HepG2 (cell line): ENCODE measurements at regions not wholly inside any gene's neighbourhood (a gene's known extent, or its start where the extent isn't known, plus 50 kb on each side); places are given as distances from the start of the nearest gene placed in this dataset.

Experiments used
- ATAC-seq: fragments of 200-7000 bp; cut with Tn5 transposase; 3 replicates; pipeline ENCODE4 v1.9.1; 2020; ENCODE audit warnings: mild to moderate bottlenecking, moderate library complexity
- BruUV-seq: library from RNA; stranded (reverse); fragments of 400-500 nt; replicated peaks from 2 replicates; lab custom pipeline; 2021; lab: Mats Ljungman, UMichigan
- CTCF ChIA-PET: fragments of 300-600 bp; formaldehyde crosslinking; extraction: SDS; loops from one replicate; lab custom pipeline; 2021; ENCODE audit warnings: low total read pairs, inconsistent platforms, low intra/inter-chr PET ratio; lab: Yijun Ruan, JAX
- POLR2A ChIA-PET: fragments of 350-600 bp; sonication (Branson Sonifier 250); formaldehyde crosslinking; loops from one replicate; lab custom pipeline; 2020; ENCODE audit warnings: antibody characterized with exemption, inconsistent platforms; lab: Yijun Ruan, JAX
- DNase-seq: peaks from one replicate; pipeline ENCODE4 v3.0.0-alpha.2; 2015; ENCODE audit warnings: low spot score
- FAIRE-seq: peaks from 3 replicates; lab custom pipeline; 2011; peaks lifted over from hg19 to GRCh38; lab: Jason Lieb, UNC
- H2AFZ ChIP-seq: one replicate; pipeline ENCODE4 v1.6.1; 2011; ENCODE audit warnings: low read length, inconsistent platforms
- H3K27ac ChIP-seq: fragments of 300-600 bp; 3 replicates; pipeline ENCODE4 v1.8.0; 2011; ENCODE audit warnings: mixed run types, mild to moderate bottlenecking, mixed read lengths, low read length, inconsistent platforms; ENCODE audit not compliant: insufficient read depth; ENCODE audit errors: extremely low read length
- H3K27me3 ChIP-seq, 2 experiments: fragments of 200-600 bp in 1 of 2; 2 replicates in 1 of 2; 3 replicates in 1 of 2; pipeline versions ENCODE4 v1.6.0 to v1.8.0; 2011; ENCODE audit warnings: low read length in 2 of 2, mild to moderate bottlenecking in 2 of 2, moderate library complexity in 2 of 2, inconsistent platforms in 1 of 2; ENCODE audit not compliant: insufficient read depth in 2 of 2, control insufficient read depth in 1 of 2
- H3K36me3 ChIP-seq, 2 experiments: fragments of 200-600 bp in 1 of 2; replicated peaks in 1 of 2; 2 replicates in 1 of 2; 3 replicates in 1 of 2; pipeline versions ENCODE4 v1.5.1 to v1.8.0; 2011; ENCODE audit warnings: low read length in 2 of 2, inconsistent platforms in 1 of 2; ENCODE audit not compliant: insufficient read depth in 2 of 2, control insufficient read depth in 1 of 2
- H3K4me1 ChIP-seq: 2 replicates; pipeline ENCODE4 v1.5.1; 2012; ENCODE audit warnings: low read length, inconsistent platforms; ENCODE audit not compliant: insufficient read depth
- H3K4me2 ChIP-seq: 2 replicates; pipeline ENCODE4 v1.6.0; 2011; ENCODE audit warnings: low read depth, low read length, inconsistent platforms
- H3K4me3 ChIP-seq, 3 experiments: fragments of 200-600 bp in 1 of 3; sonication (generic), shearing (Covaris generic) in 1 of 3; replicated peaks in 1 of 3; 2 replicates each; pipeline ENCODE4 v1.5.1; 2011 to 2016; ENCODE audit warnings: low read length in 3 of 3, inconsistent platforms in 2 of 3, low read depth in 2 of 3, mild to moderate bottlenecking in 2 of 3, control low read depth in 1 of 3, mixed read lengths in 1 of 3; ENCODE audit not compliant: insufficient read depth in 1 of 3
- H3K79me2 ChIP-seq: one replicate; pipeline ENCODE4 v1.6.1; 2011; ENCODE audit warnings: low read length, inconsistent platforms; ENCODE audit not compliant: insufficient read depth
- H3K9ac ChIP-seq: 2 replicates; pipeline ENCODE4 v1.6.0; 2011; ENCODE audit warnings: mild to moderate bottlenecking, low read depth, low read length, inconsistent platforms; ENCODE audit not compliant: insufficient read depth
- H3K9me3 ChIP-seq: 2 replicates; pipeline ENCODE4 v1.5.1; 2012; ENCODE audit warnings: mild to moderate bottlenecking, low read length
- H4K20me1 ChIP-seq: 2 replicates; pipeline ENCODE4 v1.6.0; 2011; ENCODE audit warnings: inconsistent platforms, mild to moderate bottlenecking, low read length, moderate library complexity; ENCODE audit not compliant: insufficient read depth
- CCDC6 ChIP-seq: sonication (generic); formaldehyde crosslinking; IDR thresholded peaks from 2 replicates; pipeline ENCODE4 v1.8.1; 2022; ENCODE audit warnings: mild to moderate bottlenecking, missing genetic modification reagents, moderate library complexity
- FOXM1 ChIP-seq: sonication (generic); formaldehyde crosslinking; IDR thresholded peaks from 2 replicates; pipeline ENCODE4 v1.5.0; 2020; ENCODE audit warnings: missing genetic modification reagents
- GLMP ChIP-seq: sonication (generic); formaldehyde crosslinking; IDR thresholded peaks from 2 replicates; pipeline ENCODE4 v1.9.0; 2021; ENCODE audit warnings: missing genetic modification reagents, mild to moderate bottlenecking, borderline replicate concordance
- NR2F6 ChIP-seq, 2 experiments: IDR thresholded peaks; 2 replicates each; pipeline ENCODE4 v1.6.1; 2016; ENCODE audit warnings: antibody characterized with exemption in 1 of 2, mild to moderate bottlenecking in 1 of 2
- PCBP1 ChIP-seq: fragments of 200-400 bp; formaldehyde crosslinking; IDR thresholded peaks from 2 replicates; pipeline ENCODE4 v1.6.1; 2017; ENCODE audit warnings: mild to moderate bottlenecking, low read depth, low read length, borderline replicate concordance
- RFXANK ChIP-seq: IDR thresholded peaks from 2 replicates; pipeline ENCODE4 v1.6.1; 2016
- TEAD3 ChIP-seq: optimal IDR thresholded peaks from 2 replicates; pipeline ENCODE3; 2016; ENCODE audit warnings: borderline replicate concordance
- TRIM24 ChIP-seq: sonication (generic); formaldehyde crosslinking; IDR thresholded peaks from 2 replicates; pipeline ENCODE4 v1.8.0; 2022; ENCODE audit warnings: mild to moderate bottlenecking, missing genetic modification reagents
- ZBTB3 ChIP-seq: sonication (generic); formaldehyde crosslinking; IDR thresholded peaks from 2 replicates; pipeline ENCODE4 v1.4.0; 2020; ENCODE audit warnings: low read depth, mild to moderate bottlenecking, moderate library complexity, missing genetic modification reagents, borderline replicate concordance
- ZBTB7B ChIP-seq: sonication (generic); formaldehyde crosslinking; IDR thresholded peaks from 2 replicates; pipeline ENCODE4 v1.4.0; 2020; ENCODE audit warnings: missing genetic modification reagents
- ZNF468 ChIP-seq: sonication (generic); formaldehyde crosslinking; IDR thresholded peaks from 2 replicates; pipeline ENCODE4 v1.8.0; 2022; ENCODE audit warnings: mild to moderate bottlenecking, moderate library complexity, missing genetic modification reagents
- WGBS: methylation state at CpG from one replicate; pipeline ENCODE4 v1.1.6; 2017; ENCODE audit warnings: low lambda C conversion rate; 5-methylcytosine and 5-hydroxymethylcytosine counted together
- in situ Hi-C: cut with HindIII; loops from 2 replicates; pipeline ENCODE4 v1.10.0; 2017; ENCODE audit warnings: low pct_unique_long_range_greater_than_20kb; ENCODE audit not compliant: extremely low pct_ligation_motif_present
- intact Hi-C: fragments of 100-400 bp; cut with micrococcal nuclease; formaldehyde crosslinking; loops from one replicate; pipeline ENCODE4 v1.10.0; 2022; ENCODE audit not compliant: unreplicated experiment
- TF ChIP-seq, protein P1 (sequence below): sonication (generic); formaldehyde crosslinking; IDR thresholded peaks from 2 replicates; pipeline ENCODE4 v1.4.0; 2020; ENCODE audit warnings: missing genetic modification reagents, borderline replicate concordance
- TF ChIP-seq, protein P2 (sequence below): sonication (generic); formaldehyde crosslinking; IDR thresholded peaks from 2 replicates; pipeline ENCODE4 v1.4.0; 2020; ENCODE audit warnings: missing genetic modification reagents, borderline replicate concordance

GRCh38 chr5:106136061-106136460, 1534.7 kb downstream of the EFNA5 start:
- Histone ChIP-seq H3K9ac (no peak overlapping the region), H3K79me2 (no peaks in the 10 kb centered on the region), H3K36me3 (no peaks in the 10 kb centered on the region), H3K27me3 (no peaks in the 10 kb centered on the region; a peak in 1 of 5 replicates), H3K4me2 (no peak overlapping the region), H3K9me3 (no peaks in the 10 kb centered on the region), H2AFZ (no peak overlapping the region), H3K4me3 (no peak overlapping the region), H3K27ac (no peak overlapping the region), H4K20me1 (no peaks in the 10 kb centered on the region), H3K4me1 (no peaks in the 10 kb centered on the region)
- DNase-seq (no peak), FAIRE-seq (no peak), ATAC-seq (no peak)
- CTCF ChIA-PET, result no interaction called here
- intact Hi-C loops (no loop called here), in situ Hi-C loops (no loop called here)
- no TSS peak for BruUV-seq
- WGBS, result 4% methylated on average over 2 of the region's 2 CpGs
- POLR2A ChIA-PET, result no interaction called here
- TF ChIP-seq TRIM24 (CRISPR knock-in tag) (no peak), GLMP (CRISPR knock-in tag) (no peak), PCBP1 (no peak), ZBTB3 (CRISPR knock-in tag) (no peak), TEAD3 (CRISPR knock-in tag) (no peak), NR2F6 (IDR thresholded peaks at IDR 0.05) (no peak), NR2F6 (CRISPR knock-in tag; IDR thresholded peaks at IDR 0.05) (no peak), ZBTB7B (no peak), ZNF468 (CRISPR knock-in tag) (no peak), CCDC6 (CRISPR knock-in tag) (no peak), RFXANK (CRISPR knock-in tag) (no peak), FOXM1 (no peak)
- TF ChIP-seq, protein P1, sequence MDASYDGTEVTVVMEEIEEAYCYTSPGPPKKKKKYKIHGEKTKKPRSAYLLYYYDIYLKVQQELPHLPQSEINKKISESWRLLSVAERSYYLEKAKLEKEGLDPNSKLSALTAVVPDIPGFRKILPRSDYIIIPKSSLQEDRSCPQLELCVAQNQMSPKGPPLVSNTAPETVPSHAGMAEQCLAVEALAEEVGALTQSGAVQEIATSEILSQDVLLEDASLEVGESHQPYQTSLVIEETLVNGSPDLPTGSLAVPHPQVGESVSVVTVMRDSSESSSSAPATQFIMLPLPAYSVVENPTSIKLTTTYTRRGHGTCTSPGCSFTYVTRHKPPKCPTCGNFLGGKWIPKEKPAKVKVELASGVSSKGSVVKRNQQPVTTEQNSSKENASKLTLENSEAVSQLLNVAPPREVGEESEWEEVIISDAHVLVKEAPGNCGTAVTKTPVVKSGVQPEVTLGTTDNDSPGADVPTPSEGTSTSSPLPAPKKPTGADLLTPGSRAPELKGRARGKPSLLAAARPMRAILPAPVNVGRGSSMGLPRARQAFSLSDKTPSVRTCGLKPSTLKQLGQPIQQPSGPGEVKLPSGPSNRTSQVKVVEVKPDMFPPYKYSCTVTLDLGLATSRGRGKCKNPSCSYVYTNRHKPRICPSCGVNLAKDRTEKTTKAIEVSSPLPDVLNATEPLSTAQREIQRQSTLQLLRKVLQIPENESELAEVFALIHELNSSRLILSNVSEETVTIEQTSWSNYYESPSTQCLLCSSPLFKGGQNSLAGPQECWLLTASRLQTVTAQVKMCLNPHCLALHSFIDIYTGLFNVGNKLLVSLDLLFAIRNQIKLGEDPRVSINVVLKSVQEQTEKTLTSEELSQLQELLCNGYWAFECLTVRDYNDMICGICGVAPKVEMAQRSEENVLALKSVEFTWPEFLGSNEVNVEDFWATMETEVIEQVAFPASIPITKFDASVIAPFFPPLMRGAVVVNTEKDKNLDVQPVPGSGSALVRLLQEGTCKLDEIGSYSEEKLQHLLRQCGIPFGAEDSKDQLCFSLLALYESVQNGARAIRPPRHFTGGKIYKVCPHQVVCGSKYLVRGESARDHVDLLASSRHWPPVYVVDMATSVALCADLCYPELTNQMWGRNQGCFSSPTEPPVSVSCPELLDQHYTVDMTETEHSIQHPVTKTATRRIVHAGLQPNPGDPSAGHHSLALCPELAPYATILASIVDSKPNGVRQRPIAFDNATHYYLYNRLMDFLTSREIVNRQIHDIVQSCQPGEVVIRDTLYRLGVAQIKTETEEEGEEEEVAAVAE, result no peak
- TF ChIP-seq, protein P2, sequence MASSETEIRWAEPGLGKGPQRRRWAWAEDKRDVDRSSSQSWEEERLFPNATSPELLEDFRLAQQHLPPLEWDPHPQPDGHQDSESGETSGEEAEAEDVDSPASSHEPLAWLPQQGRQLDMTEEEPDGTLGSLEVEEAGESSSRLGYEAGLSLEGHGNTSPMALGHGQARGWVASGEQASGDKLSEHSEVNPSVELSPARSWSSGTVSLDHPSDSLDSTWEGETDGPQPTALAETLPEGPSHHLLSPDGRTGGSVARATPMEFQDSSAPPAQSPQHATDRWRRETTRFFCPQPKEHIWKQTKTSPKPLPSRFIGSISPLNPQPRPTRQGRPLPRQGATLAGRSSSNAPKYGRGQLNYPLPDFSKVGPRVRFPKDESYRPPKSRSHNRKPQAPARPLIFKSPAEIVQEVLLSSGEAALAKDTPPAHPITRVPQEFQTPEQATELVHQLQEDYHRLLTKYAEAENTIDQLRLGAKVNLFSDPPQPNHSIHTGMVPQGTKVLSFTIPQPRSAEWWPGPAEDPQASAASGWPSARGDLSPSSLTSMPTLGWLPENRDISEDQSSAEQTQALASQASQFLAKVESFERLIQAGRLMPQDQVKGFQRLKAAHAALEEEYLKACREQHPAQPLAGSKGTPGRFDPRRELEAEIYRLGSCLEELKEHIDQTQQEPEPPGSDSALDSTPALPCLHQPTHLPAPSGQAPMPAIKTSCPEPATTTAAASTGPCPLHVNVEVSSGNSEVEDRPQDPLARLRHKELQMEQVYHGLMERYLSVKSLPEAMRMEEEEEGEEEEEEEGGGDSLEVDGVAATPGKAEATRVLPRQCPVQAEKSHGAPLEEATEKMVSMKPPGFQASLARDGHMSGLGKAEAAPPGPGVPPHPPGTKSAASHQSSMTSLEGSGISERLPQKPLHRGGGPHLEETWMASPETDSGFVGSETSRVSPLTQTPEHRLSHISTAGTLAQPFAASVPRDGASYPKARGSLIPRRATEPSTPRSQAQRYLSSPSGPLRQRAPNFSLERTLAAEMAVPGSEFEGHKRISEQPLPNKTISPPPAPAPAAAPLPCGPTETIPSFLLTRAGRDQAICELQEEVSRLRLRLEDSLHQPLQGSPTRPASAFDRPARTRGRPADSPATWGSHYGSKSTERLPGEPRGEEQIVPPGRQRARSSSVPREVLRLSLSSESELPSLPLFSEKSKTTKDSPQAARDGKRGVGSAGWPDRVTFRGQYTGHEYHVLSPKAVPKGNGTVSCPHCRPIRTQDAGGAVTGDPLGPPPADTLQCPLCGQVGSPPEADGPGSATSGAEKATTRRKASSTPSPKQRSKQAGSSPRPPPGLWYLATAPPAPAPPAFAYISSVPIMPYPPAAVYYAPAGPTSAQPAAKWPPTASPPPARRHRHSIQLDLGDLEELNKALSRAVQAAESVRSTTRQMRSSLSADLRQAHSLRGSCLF (CRISPR knock-in tag), result no peak
